ENCODE measurements at regions not wholly inside any gene's neighbourhood (a gene's known extent, or its start where the extent isn't known, plus 50 kb on each side); places are given as distances from the start of the nearest gene placed in this dataset.

- TF ChIP-seq, protein P1, sequence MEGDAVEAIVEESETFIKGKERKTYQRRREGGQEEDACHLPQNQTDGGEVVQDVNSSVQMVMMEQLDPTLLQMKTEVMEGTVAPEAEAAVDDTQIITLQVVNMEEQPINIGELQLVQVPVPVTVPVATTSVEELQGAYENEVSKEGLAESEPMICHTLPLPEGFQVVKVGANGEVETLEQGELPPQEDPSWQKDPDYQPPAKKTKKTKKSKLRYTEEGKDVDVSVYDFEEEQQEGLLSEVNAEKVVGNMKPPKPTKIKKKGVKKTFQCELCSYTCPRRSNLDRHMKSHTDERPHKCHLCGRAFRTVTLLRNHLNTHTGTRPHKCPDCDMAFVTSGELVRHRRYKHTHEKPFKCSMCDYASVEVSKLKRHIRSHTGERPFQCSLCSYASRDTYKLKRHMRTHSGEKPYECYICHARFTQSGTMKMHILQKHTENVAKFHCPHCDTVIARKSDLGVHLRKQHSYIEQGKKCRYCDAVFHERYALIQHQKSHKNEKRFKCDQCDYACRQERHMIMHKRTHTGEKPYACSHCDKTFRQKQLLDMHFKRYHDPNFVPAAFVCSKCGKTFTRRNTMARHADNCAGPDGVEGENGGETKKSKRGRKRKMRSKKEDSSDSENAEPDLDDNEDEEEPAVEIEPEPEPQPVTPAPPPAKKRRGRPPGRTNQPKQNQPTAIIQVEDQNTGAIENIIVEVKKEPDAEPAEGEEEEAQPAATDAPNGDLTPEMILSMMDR (IDR thresholded peaks at IDR 0.05), result no peak
- H3K4me1 ChIP-seq (ENCODE audit: control insufficient read depth in 1 of 2, insufficient read depth in 1 of 2, low read depth in 1 of 2, low read length in 1 of 2), result no peaks in the 10 kb centered on the region
- H3K9me3 ChIP-seq, result no peaks in the 10 kb centered on the region
- peaks cover 31% of the 10 kb centered on the region for H3K27me3 ChIP-seq
- H3K27ac ChIP-seq, result no peak overlapping the region
- no peaks in the 10 kb centered on the region for H3K36me3 ChIP-seq
- no peak overlapping the region for H3K4me3 ChIP-seq (ENCODE audit: low read depth in 1 of 2, low read length in 1 of 2)
Measured at GRCh38 chr14:34223373-34224148, 238.5 kb downstream of the SPTSSA start.

GRCh38 chr14:34222867-34223266 is 239.2 kb downstream of the SPTSSA start:
- TF ChIP-seq, protein P1 (IDR thresholded peaks at IDR 0.05), result no peak
- Histone ChIP-seq H3K4me3 (ENCODE audit: low read depth in 1 of 2, low read length in 1 of 2) (no peak overlapping the region), H3K27ac (no peak overlapping the region), H3K9me3 (no peaks in the 10 kb centered on the region), H3K27me3 (peaks cover 28% of the 10 kb centered on the region), H3K4me1 (ENCODE audit: control insufficient read depth in 1 of 2, insufficient read depth in 1 of 2, low read depth in 1 of 2, low read length in 1 of 2) (no peaks in the 10 kb centered on the region), H3K36me3 (no peaks in the 10 kb centered on the region)

- no peak overlapping the region for H3K4me3 ChIP-seq (ENCODE audit: low read depth in 1 of 2, low read length in 1 of 2)
- H3K36me3 ChIP-seq, result no peaks in the 10 kb centered on the region
- no peak overlapping the region for H3K27ac ChIP-seq
- H3K4me1 ChIP-seq (ENCODE audit: control insufficient read depth in 1 of 2, insufficient read depth in 1 of 2, low read depth in 1 of 2, low read length in 1 of 2), result no peaks in the 10 kb centered on the region
- H3K9me3 ChIP-seq, result no peaks in the 10 kb centered on the region
- TF ChIP-seq, protein P1 (IDR thresholded peaks at IDR 0.05), result no peak
- peaks cover 25% of the 10 kb centered on the region for H3K27me3 ChIP-seq
Measured at GRCh38 chr14:34222122-34222521, 239.9 kb downstream of the SPTSSA start.

GRCh38 chr14:34220921-34221320 is 241.1 kb downstream of the SPTSSA start:
- TF ChIP-seq, protein P1 (IDR thresholded peaks at IDR 0.05), result no peak
- H3K4me3 ChIP-seq (ENCODE audit: low read depth in 1 of 2, low read length in 1 of 2), result no peak overlapping the region
- no peaks in the 10 kb centered on the region for H3K9me3 ChIP-seq
- no peaks in the 10 kb centered on the region for H3K36me3 ChIP-seq
- H3K27ac ChIP-seq, result no peak overlapping the region
- H3K27me3 ChIP-seq, result peaks cover 25% of the 10 kb centered on the region
- no peaks in the 10 kb centered on the region for H3K4me1 ChIP-seq (ENCODE audit: control insufficient read depth in 1 of 2, insufficient read depth in 1 of 2, low read depth in 1 of 2, low read length in 1 of 2)

DNA sequence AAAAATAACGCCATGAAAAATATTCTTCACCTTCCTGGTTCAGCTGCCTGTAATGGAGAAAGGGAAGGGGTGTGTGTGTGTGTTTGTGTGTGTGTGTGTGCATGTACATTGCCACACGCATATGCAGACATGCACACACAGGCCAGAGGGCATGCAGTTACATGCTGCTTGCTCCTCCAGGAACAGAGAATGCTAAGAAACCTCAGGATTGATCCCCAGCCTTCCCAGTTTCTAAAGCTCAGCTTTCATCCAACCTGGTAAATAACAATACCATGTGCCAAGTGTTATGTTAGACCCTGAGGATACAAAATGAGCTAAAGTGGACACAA is 241.7 kb downstream of the SPTSSA start:
- Histone ChIP-seq H3K4me3 (ENCODE audit: low read depth in 1 of 2, low read length in 1 of 2) (no peak overlapping the region), H3K27ac (no peak overlapping the region), H3K4me1 (ENCODE audit: control insufficient read depth in 1 of 2, insufficient read depth in 1 of 2, low read depth in 1 of 2, low read length in 1 of 2) (no peaks in the 10 kb centered on the region), H3K9me3 (no peaks in the 10 kb centered on the region), H3K27me3 (peaks cover 25% of the 10 kb centered on the region), H3K36me3 (no peaks in the 10 kb centered on the region)
- TF ChIP-seq, protein P1 (IDR thresholded peaks at IDR 0.05), result no peak
